Renal cortical epithelial cell (primary cell): ENCODE measurements at regions not wholly inside any gene's neighbourhood (a gene's known extent, or its start where the extent isn't known, plus 50 kb on each side); places are given as distances from the start of the nearest gene placed in this dataset.
"Not testable (repeated sequence)": the region's sequence is repeated elsewhere in the genome, so short reads cannot be mapped to it uniquely, and the experiment has no call there.

Source experiments
- DNase-seq: peaks from one replicate; pipeline ENCODE4 v3.0.0-alpha.2; 2011; ENCODE audit warnings: low read depth

- no peak for DNase-seq
Measured at GRCh38 chr1:14392161-14392858, 206.2 kb upstream of the KAZN start.

DNA sequence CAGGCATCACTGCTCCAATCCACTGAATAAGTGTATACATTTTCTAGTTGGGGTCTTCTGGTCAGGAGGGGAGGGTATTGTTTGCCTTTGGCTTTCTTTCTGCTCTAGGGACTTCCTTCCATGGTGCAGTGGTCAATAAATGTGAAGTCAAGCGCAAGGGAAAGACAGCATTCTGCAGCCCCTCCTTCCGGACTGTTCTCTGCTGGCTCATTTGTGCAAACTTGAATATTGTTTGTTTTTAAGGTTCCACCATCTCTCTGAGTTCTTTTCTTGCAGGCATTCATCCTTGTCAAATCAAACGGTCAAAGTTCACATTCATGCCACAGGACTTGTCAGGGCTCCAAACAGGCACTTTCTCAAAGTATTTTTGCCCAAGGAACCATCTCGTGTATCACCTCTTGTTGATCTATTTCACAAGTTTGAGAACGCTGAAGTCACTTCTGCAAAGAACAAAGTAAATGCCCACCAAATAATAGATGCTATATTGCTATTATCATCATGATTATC lies 205.6 kb upstream of the KAZN start:
- peak; percentile 54 for DNase-seq

- no peak for DNase-seq
Measured at GRCh38 chr1:14396100-14396499, 202.4 kb upstream of the KAZN start.

DNA sequence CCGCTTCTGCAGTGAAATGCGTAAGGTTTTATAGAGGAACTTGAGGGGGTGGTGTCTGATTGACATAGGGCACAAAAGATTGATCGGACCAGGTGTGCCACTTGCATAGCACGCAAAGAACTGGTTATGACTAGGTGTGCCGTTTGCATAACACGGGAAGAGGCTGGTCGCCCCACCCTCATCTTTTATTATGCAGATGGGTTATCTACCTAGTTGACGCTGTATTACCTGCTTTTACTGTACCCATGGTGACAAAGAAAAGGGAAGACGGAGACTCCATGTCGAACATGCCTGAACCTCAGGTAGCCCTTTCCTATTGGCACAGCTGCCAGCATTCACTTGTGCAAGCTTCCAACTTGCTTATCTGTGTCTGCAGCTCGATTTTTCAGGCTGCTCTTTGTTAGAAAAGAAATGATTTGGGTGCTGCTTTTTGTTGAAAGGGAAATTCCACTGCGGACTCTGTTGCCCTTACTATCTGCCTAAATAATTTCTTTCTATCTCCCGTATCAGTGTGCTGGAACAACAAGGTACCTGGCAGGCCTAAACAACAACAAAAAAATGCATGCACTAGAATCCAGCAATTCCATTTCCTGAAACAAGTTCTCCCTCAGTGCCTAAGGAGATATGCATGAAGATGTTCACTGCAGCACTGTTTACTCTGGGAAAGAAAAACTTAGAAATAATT lies 194.4 kb upstream of the KAZN start:
- no peak for DNase-seq

DNA sequence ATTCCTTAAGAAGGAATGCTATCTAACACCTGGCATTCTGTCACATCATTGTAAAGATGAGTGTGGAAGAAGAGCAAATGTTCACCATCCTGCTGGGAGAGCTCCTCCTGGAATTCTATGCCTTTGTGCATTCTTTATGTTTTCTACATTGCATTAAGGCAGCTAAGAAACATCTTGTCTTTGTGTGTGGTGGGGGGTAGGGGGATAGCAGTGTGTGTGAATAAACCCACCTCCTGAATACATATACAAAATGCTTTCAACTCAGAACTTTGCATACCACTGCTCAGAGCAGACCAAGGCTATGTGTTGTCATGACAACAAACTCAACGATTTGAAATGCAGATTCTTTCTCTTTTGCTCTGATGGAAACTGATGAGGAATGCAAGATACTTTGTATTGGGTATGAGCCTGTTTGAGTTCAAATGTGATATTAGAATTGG lies 193.6 kb upstream of the KAZN start:
- DNase-seq: no peak

DNA sequence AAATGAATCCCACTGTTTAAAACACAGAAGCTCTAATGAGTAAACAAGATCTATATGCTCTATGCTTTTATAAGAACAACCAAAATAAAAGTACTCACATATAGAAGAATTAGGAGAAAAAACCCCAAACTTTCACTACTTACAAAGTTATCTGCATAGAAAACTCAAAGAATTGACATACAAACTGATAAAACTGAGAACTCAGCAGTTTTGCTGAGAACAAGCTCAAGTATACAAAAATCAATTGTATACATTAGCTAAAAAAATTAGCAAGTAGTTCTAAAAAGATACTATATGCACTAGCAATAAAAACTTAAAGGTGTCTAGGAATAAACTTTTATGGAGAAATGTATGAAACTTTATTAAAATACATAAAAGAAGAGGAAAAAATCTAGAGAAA lies 186.2 kb upstream of the KAZN start:
- no peak for DNase-seq

- peak; percentile 28 for DNase-seq
Measured at GRCh38 chr1:14413819-14414490, 184.5 kb upstream of the KAZN start.

- no peak for DNase-seq
Measured at GRCh38 chr1:14415396-14415795, 183.1 kb upstream of the KAZN start.

DNA sequence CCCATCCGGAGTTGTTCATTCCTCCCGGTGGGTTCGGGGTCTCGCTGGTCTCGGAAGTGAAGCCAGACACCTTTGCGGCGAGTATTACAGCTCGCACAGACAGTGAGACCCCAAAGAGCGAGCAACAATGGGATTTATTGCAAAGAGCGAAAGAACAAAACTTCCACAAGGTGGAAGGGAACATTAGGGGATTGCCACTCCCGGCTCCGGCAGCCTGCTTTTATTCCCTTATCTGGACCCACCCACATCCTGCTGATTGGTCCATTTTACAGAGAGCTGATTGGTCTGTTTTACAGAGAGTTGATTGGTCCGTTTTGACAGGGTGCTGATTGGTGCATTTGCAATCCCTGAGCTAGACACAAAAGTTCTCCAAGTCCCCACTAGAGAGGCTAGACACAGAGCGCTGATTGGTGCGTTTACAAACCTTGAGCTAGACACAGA lies 178.7 kb upstream of the KAZN start:
- DNase-seq: not testable (repeated sequence)

DNA sequence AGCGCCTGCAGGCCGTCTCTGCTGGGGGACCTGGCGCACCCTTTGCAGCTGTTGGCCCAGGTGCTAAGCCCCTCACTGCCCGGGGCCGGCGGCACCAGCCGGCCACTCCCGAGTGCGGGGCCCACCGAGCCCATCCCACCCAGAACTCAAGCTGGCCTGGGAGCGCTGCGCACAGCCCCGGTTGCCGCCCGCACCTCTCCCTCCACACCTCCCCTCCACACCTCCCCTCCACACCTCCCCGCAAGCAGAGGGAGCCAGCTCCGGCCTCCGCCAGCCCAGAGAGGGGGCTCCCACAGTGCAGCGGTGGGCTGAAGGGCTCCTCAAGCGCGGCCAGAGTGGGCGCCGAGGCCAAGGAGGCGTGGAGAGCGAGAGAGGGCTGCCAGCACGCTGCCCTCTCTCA lies 177.8 kb upstream of the KAZN start:
- no peak for DNase-seq

GRCh38 chr1:14421295-14421976 lies 177.0 kb upstream of the KAZN start:
- DNase-seq: no peak

- no peak for DNase-seq
Measured at GRCh38 chr1:14421977-14422609, 176.4 kb upstream of the KAZN start.

- DNase-seq: no peak
Measured at GRCh38 chr1:14424325-14425002, 174.0 kb upstream of the KAZN start.

DNA sequence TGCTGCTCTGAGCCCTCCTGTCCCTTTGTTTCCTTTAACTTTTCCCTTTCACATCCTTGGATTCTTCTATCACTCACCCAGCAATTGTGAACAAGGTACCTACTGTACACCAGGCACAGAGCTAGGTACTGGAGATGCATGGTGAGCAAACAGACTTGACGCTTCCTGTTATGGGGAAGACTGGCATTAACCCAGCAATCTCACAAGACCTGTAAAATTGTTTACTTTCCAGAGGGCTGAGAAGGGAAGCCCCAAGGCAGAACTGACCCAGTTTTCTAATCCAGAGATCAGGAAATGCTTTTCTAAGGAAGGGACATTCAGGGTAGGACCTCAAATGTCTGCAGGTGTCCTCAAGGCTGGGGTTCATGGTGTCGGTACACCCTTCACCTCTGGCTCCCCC lies 171.6 kb upstream of the KAZN start:
- no peak for DNase-seq

- no peak for DNase-seq
Measured at GRCh38 chr1:14429577-14429976, 168.9 kb upstream of the KAZN start.

DNA sequence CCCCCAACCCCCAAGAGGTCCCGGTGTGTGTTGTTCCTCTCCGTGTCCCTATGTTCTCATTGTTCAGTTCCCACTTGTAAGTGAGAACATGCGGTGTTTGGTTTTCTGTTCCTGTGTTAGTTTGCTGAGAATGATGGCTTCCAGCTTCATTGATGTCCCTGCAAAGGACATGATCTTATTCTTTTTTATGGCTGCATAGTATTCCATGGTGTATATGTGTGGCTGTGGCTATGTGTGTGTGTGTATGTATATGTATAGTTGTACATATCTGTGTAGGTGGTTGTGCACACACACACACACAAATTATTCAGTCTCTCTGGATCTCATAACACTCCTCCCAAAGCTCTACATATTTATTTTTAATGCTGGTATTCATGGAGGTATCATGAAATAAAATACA lies 165.8 kb upstream of the KAZN start:
- DNase-seq: not testable (repeated sequence)

DNA sequence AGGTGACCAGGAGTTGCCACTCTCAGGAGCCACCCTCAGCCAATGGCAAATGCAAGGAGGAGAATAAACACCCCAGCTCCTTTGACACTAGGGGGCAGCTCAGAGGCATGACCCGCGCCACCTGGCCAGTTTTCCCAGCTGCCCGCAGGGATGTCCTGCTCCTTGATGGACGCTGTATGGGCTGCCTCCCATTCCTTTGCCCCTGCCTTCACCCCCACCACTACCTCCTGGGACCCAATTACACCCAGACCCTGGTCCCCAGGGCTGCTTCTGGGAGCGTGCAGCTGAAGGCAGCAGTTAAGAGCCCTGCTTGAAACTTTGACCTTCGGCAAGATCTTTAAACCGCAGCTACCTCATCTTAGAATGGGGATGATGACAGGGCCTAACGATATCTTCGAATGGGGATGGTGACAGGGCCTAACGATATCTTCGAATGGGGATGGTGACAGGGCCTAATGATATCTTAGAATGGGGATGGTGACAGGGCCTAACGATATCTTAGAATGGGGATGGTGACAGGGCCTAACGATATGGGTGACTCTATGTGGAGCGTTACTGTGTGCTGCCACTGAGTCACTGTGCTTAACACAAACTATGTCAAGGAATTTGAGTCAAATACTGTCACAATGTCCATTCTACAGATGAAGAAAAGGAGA lies 163.0 kb upstream of the KAZN start:
- no peak for DNase-seq

DNA sequence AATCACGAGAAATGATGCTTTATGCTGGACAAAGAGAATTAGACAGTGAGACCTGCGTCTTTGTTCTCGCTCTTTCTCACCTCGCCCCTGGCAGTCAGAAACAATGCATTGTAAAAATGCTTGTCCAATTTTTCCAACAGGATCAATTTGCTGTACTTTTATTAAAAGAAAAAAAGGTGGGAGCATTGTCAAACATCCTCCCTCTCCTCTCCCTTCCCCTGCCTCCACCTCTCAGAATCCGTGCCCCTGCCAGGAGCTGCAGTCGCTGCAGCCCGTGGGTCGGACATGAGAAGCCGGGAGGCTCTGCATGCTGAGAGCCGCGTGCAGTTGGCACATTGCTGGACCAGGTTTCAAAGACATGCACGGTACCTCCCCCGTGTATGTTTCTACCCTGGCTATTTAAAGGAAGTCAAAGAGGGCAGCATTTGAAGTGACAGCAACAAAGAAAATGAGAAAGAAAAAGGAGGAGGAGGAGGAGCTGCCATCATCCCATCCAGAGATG lies 161.0 kb upstream of the KAZN start:
- DNase-seq: no peak

DNA sequence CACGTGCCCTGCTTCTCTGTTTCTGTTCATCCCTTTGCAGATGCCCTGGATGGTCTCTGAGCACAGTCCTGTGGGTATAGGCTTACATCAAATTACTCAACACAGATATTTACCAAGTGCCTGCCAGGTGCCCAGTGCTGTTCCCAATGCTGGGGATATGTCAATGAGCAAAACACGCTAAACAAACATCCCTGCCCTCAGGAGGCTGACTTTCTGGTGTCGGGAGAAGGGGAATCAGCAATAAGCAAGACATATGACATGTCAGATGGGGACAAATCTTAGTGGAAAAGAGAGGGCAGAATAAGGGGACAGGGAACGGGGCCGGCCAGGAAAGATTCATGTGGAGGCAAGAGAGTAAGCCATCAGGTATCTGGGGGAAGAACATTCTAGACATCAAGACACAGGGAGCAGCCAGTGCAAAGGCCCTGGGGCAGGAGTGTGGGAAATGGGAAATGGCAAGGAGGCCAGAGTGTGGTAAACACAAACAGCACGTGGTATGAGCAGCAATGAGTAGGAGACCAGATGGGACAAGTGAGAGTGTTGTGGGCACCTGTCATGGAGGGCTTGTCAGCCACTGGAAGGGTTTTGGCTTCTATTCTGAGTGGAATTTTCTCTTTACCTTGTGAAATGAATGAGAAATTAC lies 160.2 kb upstream of the KAZN start:
- DNase-seq: no peak

DNA sequence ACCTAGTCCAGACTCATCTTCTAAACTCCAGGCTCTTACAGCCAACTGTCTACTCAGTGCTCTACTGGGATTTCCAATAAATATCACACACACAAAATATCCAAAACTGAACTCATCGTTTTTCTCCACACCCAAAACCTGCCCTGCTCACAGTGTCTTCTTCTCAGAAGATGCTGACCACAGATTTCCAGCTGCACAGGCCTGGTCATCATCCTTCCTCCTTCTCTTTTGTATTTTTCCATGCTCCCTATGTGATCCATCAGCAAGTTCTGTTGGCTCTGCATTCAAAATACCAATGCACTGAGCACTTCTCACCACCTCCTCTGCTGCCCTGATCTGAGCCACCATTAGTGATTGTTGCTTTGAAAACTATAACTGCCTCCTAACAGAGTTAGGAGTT lies 159.5 kb upstream of the KAZN start:
- no peak for DNase-seq
